Gastrocnemius medialis (tissue), 4 donors: ENCODE measurements at regions not wholly inside any gene's neighbourhood (a gene's known extent, or its start where the extent isn't known, plus 50 kb on each side); places are given as distances from the start of the nearest gene placed in this dataset.

Experiments
- POLR2A ChIP-seq, 2 donors: fragments of 450-650 bp; IDR thresholded peaks; one replicate each; pipeline ENCODE4 v1.6.1; 2017; ENCODE audit warnings: antibody characterized with exemption in 2 of 2, mild to moderate bottlenecking in 2 of 2, moderate library complexity in 2 of 2
- TF ChIP-seq, protein P1 (sequence below), 5 experiments: fragments of 450-650 bp in 3 of 5; fragments of 200-600 bp in 2 of 5; sonication (generic) in 2 of 5; IDR thresholded peaks in 4 of 5; conservative IDR thresholded peaks in 1 of 5; 1 replicate in 4 of 5; 2 replicates in 1 of 5; pipeline ENCODE4 v1.5.1; 2016 to 2019; ENCODE audit warnings: antibody characterized with exemption in 5 of 5, mild to moderate bottlenecking in 3 of 5, moderate library complexity in 3 of 5

DNA sequence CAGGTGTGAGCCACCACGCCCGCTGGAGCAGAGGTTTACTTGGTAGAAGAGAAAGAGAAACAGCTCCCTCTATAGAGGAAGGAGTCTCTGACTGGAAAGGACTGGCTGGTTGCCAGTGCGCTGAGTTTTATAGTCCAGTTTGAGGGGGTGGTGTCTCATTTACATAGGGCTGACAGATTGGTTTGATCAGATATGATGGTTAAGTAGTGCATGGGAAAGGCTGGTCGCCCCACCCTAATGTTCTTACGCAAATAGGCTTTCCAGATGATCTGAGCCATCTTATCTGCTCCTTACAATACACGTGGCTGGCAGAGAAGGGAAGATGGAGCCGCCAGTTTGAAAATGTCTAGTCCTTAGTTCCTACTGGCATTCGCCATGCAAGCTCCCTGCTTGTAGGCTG is 439.5 kb downstream of the NAF1 start:
- no peak for TF ChIP-seq POLR2A (IDR thresholded peaks at IDR 0.05)
- TF ChIP-seq, protein P1, sequence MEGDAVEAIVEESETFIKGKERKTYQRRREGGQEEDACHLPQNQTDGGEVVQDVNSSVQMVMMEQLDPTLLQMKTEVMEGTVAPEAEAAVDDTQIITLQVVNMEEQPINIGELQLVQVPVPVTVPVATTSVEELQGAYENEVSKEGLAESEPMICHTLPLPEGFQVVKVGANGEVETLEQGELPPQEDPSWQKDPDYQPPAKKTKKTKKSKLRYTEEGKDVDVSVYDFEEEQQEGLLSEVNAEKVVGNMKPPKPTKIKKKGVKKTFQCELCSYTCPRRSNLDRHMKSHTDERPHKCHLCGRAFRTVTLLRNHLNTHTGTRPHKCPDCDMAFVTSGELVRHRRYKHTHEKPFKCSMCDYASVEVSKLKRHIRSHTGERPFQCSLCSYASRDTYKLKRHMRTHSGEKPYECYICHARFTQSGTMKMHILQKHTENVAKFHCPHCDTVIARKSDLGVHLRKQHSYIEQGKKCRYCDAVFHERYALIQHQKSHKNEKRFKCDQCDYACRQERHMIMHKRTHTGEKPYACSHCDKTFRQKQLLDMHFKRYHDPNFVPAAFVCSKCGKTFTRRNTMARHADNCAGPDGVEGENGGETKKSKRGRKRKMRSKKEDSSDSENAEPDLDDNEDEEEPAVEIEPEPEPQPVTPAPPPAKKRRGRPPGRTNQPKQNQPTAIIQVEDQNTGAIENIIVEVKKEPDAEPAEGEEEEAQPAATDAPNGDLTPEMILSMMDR (IDR thresholded peaks at IDR 0.05 in 4 of 5, conservative IDR thresholded peaks at IDR 0.05 in 1 of 5): no peak
